HUES48 (cell line): ENCODE measurements at regions not wholly inside any gene's neighbourhood (a gene's known extent, or its start where the extent isn't known, plus 50 kb on each side); places are given as distances from the start of the nearest gene placed in this dataset.
"Not testable (repeated sequence)": the region's sequence is repeated elsewhere in the genome, so short reads cannot be mapped to it uniquely, and the experiment has no call there.

Experiments used
- H3K27ac ChIP-seq: one replicate; pipeline ENCODE4 v1.7.0; 2013; ENCODE audit warnings: low read depth, low read length, inconsistent platforms
- H3K27me3 ChIP-seq: 2 replicates; pipeline ENCODE4 v1.6.1; 2013; ENCODE audit warnings: mild to moderate bottlenecking, low read length; ENCODE audit not compliant: control insufficient read depth, insufficient read depth
- H3K36me3 ChIP-seq: 2 replicates; pipeline ENCODE4 v1.6.1; 2013; ENCODE audit warnings: low read length; ENCODE audit not compliant: control insufficient read depth, insufficient read depth
- H3K4me1 ChIP-seq: 2 replicates; pipeline ENCODE4 v1.6.1; 2013; ENCODE audit warnings: mild to moderate bottlenecking, low read length; ENCODE audit not compliant: control insufficient read depth, insufficient read depth
- H3K4me3 ChIP-seq: 2 replicates; pipeline ENCODE4 v1.5.1; 2013; ENCODE audit warnings: mild to moderate bottlenecking, low read depth, low read length
- H3K9ac ChIP-seq: 2 replicates; pipeline ENCODE4 v1.6.1; 2013; ENCODE audit warnings: mild to moderate bottlenecking, low read depth, low read length, moderate library complexity
- H3K9me3 ChIP-seq: 2 replicates; pipeline ENCODE4 v1.6.1; 2013; ENCODE audit warnings: low read length; ENCODE audit not compliant: control insufficient read depth, insufficient read depth

- H3K4me3 ChIP-seq, H3K27me3 ChIP-seq, H3K4me1 ChIP-seq, H3K27ac ChIP-seq, H3K9ac ChIP-seq, H3K36me3 ChIP-seq: not testable (repeated sequence)
- peaks cover 18% of the 10 kb centered on the region for H3K9me3 ChIP-seq
Observed at GRCh38 chr21:10270211-10270610, 251.2 kb upstream of the TPTE start.

- not testable (repeated sequence) for H3K4me1 ChIP-seq, H3K9ac ChIP-seq, H3K27ac ChIP-seq, H3K27me3 ChIP-seq, H3K36me3 ChIP-seq
- Histone ChIP-seq H3K4me3 (peak overlapping the region; percentile 36; the same call in 1 of the 2 replicates), H3K9me3 (peaks cover 18% of the 10 kb centered on the region)
Observed at GRCh38 chr21:10271666-10272207, 249.6 kb upstream of the TPTE start.

- H3K4me3 ChIP-seq = peak overlapping the region; percentile 36; the same call in 1 of the 2 replicates
- no peak overlapping the region for H3K9ac ChIP-seq
- no peaks in the 10 kb centered on the region for H3K4me1 ChIP-seq
- no peaks in the 10 kb centered on the region for H3K36me3 ChIP-seq
- H3K27ac ChIP-seq = no peak overlapping the region
- H3K27me3 ChIP-seq = no peaks in the 10 kb centered on the region
- H3K9me3 ChIP-seq = peaks cover 18% of the 10 kb centered on the region
Observed at GRCh38 chr21:10272216-10272615, 249.2 kb upstream of the TPTE start.

GRCh38 chr21:10273196-10273595 is 248.2 kb upstream of the TPTE start:
- Histone ChIP-seq H3K9ac (no peak overlapping the region), H3K4me1 (no peaks in the 10 kb centered on the region), H3K9me3 (peaks cover 18% of the 10 kb centered on the region), H3K4me3 (no peak overlapping the region), H3K27ac (no peak overlapping the region), H3K27me3 (no peaks in the 10 kb centered on the region), H3K36me3 (no peaks in the 10 kb centered on the region)

- H3K9me3 ChIP-seq = peaks cover 18% of the 10 kb centered on the region
- not testable (repeated sequence) for H3K27me3 ChIP-seq, H3K9ac ChIP-seq, H3K4me1 ChIP-seq, H3K36me3 ChIP-seq, H3K27ac ChIP-seq, H3K4me3 ChIP-seq
Observed at GRCh38 chr21:10273794-10274338, 247.5 kb upstream of the TPTE start.
